EH (cell line): ENCODE measurements at regions not wholly inside any gene's neighbourhood (a gene's known extent, or its start where the extent isn't known, plus 50 kb on each side); places are given as distances from the start of the nearest gene placed in this dataset.
"Not testable (repeated sequence)": the region's sequence is repeated elsewhere in the genome, so short reads cannot be mapped to it uniquely, and the experiment has no call there.

Experiments used
- DNase-seq: peaks from one replicate; pipeline ENCODE4 v3.0.0-alpha.2; 2015; ENCODE audit warnings: low read depth

- DNase-seq = no peak
Observed at GRCh38 chr12:114192549-114192948, 213.4 kb downstream of the TBX5 start.

DNA sequence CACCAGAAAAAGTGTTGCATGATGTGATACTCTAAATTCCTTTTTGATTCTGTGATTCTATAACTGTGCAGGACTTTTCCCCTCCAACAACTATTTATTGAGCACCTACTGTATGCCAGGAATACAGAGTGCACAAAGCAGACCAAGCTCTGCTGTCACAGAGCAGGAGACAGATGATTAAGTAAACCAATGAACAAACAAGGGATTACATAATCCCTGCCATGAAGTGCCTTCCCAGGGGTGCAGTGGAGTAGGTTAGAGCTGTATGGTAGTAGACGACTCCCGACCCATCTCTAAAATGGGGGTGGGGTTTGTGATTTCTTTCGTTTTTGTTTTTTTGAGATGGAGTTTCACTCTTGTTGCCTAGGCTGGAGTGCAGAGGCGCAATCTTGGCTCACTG is 213.9 kb downstream of the TBX5 start:
- DNase-seq = no peak

DNA sequence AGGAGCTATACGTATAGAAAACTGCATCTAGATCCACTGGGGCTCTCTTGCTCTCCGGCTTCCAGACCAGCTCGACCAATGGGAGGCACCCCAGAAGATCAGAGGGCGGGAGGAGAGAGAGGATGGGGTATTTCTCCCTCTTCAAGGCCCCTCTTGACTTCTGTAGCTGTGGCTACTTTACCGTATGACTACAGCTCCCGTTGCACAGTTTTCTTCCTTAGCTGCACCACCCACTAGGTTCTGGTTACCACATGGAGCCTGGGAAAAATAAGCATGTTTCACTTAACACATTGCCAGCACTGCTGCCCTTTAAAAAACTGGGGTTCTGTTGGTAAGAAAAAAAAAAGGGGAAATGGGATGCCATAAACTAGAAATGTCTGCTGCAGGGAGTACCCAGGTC is 214.4 kb downstream of the TBX5 start:
- DNase-seq = no peak

DNA sequence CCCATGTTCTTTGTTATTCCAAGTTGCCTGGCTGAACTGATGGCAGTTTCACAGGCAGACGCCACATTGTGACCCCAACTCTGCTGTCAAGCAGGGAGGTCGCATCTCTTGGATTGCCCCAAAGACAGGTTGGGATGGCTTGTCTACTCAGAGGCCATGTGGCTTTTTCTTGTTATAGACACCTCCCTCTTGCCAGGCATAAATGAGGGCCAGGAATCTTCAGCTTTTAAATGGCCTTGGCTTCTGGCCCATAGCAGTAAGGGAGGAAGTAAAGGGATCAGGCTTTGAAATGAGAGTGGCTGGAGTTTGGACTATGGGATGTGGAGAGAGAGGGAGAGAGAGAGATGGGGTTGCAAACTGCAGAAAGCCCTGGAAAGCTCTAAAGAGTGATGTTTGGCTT is 215.0 kb downstream of the TBX5 start:
- no peak for DNase-seq

GRCh38 chr12:114189266-114189665 is 216.7 kb downstream of the TBX5 start:
- no peak for DNase-seq

GRCh38 chr12:114186241-114187002 is 219.5 kb downstream of the TBX5 start:
- no peak for DNase-seq

DNA sequence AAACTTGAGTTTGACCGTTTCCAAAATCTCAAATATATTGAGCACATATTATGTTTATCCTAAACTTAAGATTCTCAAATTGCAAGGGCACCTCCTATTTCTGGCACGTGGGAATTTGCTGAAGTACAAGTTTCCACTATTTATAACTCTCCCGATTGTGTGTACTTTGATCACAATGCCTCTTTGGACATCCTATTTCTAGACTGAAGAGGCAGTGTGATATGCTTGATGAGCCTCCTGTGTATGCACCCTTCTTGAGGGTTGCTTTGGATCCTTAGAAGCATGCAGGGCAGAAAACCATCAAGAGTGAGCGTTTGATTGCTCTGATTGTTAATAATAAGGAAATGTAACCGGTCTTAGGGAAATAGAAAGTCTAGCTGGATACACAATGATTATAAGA is 218.9 kb upstream of the RBM19 start:
- DNase-seq = no peak

DNA sequence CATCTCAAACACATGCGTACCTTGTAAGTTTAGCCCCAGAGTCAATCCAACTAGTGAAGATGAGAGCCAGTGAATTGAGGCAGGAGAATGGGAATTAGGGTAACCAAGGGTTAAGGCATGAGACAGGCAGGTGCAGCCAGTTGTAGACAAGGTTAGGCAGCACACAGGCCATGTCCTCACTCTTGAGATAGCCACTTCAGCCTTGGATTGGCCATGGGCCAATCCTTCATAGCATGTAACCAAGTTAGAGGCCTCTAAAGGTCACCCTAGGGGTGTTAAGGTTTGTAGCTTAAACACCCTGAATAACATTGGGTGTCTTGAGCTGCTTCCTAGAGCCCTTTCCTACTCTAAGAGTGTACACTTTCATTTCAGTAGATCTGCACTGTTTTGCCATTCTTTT is 208.2 kb upstream of the RBM19 start:
- DNase-seq = no peak

DNA sequence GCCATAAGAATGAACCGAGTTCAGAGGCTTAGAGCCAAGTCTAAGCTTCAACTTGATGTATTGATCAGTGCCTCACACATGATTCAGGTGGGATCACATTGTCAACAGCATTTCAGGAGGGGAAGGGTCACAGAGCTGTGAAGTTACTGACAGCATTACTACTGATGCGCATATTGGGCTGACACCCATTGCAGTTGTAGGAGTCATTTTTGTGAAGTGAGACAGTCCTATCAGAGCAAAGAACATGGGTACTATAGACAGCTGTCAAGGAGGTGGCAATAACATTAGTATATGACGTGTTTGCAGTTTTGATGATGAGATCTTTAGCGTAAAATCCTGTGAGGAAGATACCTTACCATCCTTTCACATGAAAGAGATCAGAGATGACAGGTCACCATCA is 206.0 kb upstream of the RBM19 start:
- no peak for DNase-seq

DNA sequence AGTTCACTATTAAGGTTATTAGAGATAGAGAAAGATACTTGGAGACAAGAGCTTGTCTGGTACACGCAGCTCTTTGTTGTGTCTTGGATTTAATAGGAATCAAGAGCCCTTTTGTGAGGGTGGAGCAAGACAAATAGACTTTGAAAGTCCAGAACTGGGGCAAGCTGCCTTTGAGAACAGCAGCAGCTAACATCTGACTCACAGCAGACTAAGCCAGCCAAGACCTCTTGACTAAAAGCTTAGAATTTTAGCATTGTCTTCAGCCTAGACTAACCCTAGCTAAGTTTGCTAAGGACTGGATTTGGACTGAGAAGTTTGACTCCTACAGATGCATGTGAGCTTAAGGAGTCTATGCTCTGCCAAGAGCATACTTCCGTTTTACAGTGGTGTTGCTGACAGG is 201.9 kb upstream of the RBM19 start:
- peak; percentile 50 for DNase-seq

- peak; percentile 71 for DNase-seq
Observed at GRCh38 chr12:114167431-114167830, 201.3 kb upstream of the RBM19 start.

DNA sequence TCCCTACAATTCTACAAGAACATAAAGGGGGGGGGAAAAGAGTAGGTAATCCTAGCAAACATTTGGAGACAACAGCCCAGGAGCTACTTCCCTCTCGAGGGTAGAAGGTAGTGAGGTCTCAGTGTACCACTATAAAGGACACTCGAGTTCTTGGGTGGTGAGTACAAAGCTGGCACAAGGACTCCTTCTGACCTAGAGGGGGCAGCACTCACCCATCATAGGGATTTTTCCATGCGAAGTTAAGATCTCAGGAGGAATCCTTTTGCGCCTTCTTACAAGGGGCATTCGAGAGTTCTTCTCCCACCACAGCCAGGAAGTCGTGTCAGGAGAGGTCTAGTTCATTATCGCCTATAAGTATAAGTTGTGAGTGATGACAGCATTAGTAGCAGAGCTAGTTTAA is 200.2 kb upstream of the RBM19 start:
- DNase-seq = peak; percentile 71

DNA sequence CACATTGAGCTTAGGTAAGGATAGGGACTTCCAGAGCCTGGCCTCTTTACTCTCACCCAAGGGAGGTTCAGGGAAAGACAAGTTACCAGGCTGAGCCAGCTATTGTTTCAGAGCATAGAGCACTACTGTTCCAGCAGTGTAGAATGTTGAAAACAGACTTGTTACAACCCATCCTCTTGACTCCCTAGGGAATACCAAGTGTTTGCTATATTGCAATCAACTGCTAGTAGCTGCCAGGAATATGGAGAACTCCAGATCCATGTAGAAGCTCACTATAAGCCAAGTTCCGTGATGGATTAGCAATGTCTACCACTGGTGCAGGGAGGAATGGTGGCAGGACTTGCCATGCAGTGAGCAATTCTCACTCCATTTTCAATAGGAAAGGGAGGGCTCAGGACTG is 199.8 kb upstream of the RBM19 start:
- DNase-seq = no peak

GRCh38 chr12:114164351-114164750 is 198.2 kb upstream of the RBM19 start:
- no peak for DNase-seq

DNA sequence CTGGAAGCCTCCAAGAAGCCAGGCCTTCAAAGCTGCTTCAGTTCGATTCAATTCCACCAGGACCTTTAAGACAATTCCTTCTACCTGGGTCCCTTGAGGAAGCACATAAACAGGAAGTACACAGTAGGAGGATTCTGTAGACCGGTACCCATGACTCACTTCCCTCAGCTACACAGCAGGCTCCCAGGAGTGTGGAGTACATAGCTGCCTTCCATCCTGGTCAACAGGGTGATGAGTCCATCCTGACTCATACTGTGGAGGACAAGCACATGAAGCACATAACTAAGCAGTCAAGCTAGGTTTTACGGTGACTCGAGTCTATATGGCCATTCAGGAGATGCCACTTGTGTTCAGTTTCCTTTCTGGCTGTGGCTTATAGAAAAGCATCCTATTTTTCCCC is 197.6 kb upstream of the RBM19 start:
- peak; percentile 97 for DNase-seq

DNA sequence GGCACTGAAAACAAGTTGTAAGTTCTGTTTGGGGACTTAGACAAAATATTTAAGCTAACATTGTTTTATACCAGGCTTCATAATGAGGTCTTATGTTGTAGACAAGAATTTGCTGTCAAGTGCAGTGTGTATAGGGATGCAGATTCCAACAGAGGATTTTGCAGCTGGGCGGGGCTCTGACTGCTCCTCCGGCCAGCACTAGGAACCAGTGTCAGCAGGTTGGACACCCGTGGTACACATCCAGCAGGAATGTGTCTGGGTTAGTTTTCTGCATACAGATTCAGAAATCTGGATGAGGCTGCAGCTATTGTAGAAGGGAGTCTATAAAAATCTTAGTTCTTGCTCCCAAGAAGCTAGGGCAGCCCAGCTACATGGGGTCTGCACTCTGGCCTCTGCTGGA is 194.3 kb upstream of the RBM19 start:
- DNase-seq = no peak

DNA sequence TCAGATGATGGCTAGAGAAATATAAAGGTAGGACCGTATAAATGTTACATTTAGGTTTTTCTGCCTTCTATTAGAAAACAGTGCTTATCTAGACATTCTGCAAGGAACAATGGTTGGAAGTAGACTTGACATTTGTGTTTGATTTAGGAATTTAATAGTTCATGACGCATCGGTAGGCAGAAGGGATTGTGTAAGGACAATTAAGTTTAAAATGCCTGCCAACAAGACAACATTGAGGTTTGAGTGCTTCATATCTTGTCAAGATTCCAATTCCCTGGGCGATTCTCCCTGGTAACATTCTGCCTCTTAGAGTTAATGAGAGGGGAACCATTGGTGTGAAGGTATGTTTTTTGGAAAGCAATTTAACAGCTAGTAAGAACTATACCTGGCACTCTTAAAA is 186.8 kb upstream of the RBM19 start:
- DNase-seq = peak; percentile 54

DNA sequence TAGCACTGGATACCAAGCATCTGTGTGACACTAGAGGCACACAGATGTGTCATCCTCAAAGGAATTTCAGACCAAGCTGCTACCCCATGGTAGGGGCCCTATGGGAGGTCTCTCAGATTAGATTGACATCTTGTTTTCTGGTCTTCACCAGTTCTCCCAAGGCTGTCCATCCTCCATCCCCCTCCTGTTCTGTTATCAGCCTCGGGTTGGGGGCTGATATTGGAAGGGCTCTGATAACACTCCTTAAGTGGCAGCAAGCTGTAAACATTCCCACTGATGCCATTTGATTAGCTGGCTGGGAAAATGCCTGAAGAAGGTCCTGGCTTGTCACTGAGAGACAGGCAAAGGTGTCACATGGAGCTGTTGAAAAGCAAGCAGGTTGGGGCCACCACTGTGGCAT is 185.9 kb upstream of the RBM19 start:
- no peak for DNase-seq

DNA sequence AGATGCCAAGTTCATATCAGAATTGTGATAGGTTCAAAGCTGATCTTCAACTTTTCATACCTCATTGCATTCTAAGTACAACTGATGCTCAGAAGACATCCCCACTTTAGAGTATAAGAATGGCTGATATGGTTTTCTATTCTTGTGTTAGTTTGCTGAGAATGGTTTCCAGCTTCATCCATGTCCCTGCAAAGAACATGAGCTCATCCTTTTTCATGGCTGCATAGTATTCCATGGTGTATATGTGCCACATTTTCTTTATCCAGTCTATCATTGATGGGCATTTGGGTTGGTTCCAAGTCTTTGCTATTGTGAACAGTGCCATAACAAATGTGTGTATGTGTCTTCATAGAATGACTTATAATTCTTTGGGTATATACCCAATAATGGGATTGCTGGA is 184.5 kb upstream of the RBM19 start:
- not testable (repeated sequence) for DNase-seq

- DNase-seq = no peak
Observed at GRCh38 chr12:114141921-114142564, 175.9 kb upstream of the RBM19 start.

DNA sequence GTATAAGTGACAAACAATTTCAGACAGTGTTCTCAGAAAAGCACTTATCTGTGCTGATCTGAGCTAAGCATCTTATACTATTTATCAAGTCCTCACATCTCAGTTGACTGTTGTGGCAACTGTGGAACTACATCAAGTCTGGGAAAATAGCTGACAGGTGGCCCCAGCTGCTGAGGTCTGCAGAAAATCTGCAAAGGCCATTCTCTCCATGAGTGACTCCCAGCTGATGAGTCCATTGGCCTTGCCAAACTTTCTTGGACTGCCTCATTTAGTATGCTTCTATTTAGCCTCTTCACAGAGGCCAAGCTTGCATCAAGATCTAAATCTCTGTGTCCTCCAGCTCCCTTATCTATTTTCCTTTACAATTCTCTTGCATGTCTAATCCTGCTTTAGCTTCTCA is 174.5 kb upstream of the RBM19 start:
- DNase-seq = no peak

DNA sequence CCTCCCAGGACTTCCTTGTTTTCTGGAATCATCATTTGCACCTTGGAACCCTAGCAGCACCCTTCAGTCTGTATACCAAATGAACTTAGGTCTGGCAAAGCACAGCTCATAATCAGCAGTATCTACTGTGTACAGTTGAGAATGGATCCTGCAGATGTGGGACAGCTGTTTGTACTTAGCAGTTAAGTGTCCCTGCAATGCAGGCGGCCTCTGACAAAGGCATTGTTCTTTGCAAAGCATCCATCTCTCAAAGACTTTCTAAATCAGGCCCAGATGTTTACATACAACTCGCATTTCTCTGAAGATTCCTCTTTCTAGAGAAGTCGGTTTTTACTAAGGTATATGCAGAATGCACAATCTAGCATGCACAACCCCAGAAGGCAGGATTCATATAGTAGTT is 170.5 kb upstream of the RBM19 start:
- DNase-seq = no peak

GRCh38 chr12:114134922-114135321 is 168.8 kb upstream of the RBM19 start:
- no peak for DNase-seq

- peak; percentile 5 for DNase-seq
Observed at GRCh38 chr12:114131824-114132223, 165.7 kb upstream of the RBM19 start.
